HEK293 (cell line): ENCODE measurements at regions not wholly inside any gene's neighbourhood (a gene's known extent, or its start where the extent isn't known, plus 50 kb on each side); places are given as distances from the start of the nearest gene placed in this dataset.

Experiments
- HOXD13 ChIP-seq: sonication (generic); formaldehyde crosslinking; IDR thresholded peaks from 2 replicates; pipeline ENCODE4 v1.8.0; 2022; ENCODE audit warnings: missing genetic modification reagents, borderline replicate concordance
- ZNF133 ChIP-seq: fragments of 450-650 bp; formaldehyde crosslinking; IDR thresholded peaks from 2 replicates; pipeline ENCODE4 v1.5.1; 2016; ENCODE audit warnings: missing biosample characterization, missing genetic modification characterization

DNA sequence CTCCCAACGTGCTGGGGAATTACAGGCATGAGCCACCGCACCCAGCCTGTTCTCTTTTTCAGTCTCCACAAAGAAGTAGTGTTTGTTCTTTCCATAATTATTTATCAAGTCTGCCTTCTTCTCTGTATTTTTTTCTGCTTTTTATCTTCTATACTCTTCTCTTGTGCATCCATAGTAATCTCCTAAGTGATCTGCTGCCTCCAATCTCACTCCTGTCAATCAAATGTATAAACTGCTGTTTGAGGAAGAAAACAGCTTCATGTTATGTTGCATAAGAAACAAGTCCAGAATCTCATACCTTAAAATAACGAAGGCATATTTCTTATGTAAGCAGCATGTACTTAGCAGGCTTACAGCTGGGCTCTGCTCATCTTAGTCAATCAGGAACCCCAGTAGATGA is 801.6 kb upstream of the NR2F2 start:
- no peak for TF ChIP-seq ZNF133 (tag by site-specific recombination)
- no peak for TF ChIP-seq HOXD13 (CRISPR knock-in tag)
